Chondrocyte (in vitro differentiated cells): ENCODE measurements at regions not wholly inside any gene's neighbourhood (a gene's known extent, or its start where the extent isn't known, plus 50 kb on each side); places are given as distances from the start of the nearest gene placed in this dataset.
A peak's percentile ranks its signal among the peaks of the same experiment; 100 is the strongest.

Experiments
- DNase-seq: peaks from one replicate; pipeline ENCODE4 v3.0.0; 2021; ENCODE audit warnings: mixed read lengths, low spot score
- H3K27ac Mint-ChIP-seq: one replicate; pipeline ENCODE4 v1.8.0; 2021; ENCODE audit warnings: mild to moderate bottlenecking, moderate library complexity, mixed read lengths; ENCODE audit not compliant: unreplicated experiment
- H3K27me3 Mint-ChIP-seq: 2 replicates; pipeline ENCODE4 v1.8.0; 2021; ENCODE audit warnings: low read depth, mixed read lengths
- H3K36me3 Mint-ChIP-seq: 2 replicates; pipeline ENCODE4 v1.8.0; 2021; ENCODE audit warnings: low read depth, mixed read lengths
- H3K4me1 Mint-ChIP-seq: 2 replicates; pipeline ENCODE4 v1.8.0; 2021; ENCODE audit warnings: low read depth, mild to moderate bottlenecking, mixed read lengths
- H3K4me3 Mint-ChIP-seq: one replicate; pipeline ENCODE4 v1.8.0; 2021; ENCODE audit warnings: mild to moderate bottlenecking, moderate library complexity, mixed read lengths; ENCODE audit not compliant: unreplicated experiment
- H3K9me3 Mint-ChIP-seq: 2 replicates; pipeline ENCODE4 v1.8.0; 2021; ENCODE audit warnings: low read depth, mixed read lengths
- CTCF ChIP-seq: fragments of 200-600 bp; sonication (generic); IDR thresholded peaks from 2 replicates; pipeline ENCODE4 v1.5.0; 2021; ENCODE audit warnings: antibody characterized with exemption, mild to moderate bottlenecking, moderate library complexity

- no peaks in the 10 kb centered on the region for H3K9me3 Mint-ChIP-seq
- DNase-seq = no peak
Observed at GRCh38 chr4:7124689-7125442, 57.0 kb upstream of the GRPEL1 start.

GRCh38 chr4:7121866-7122653, 54.2 kb upstream of the GRPEL1 start:
- Mint-ChIP-seq H3K36me3 (peaks cover 4% of the 10 kb centered on the region), H3K9me3 (no peaks in the 10 kb centered on the region), H3K27ac (no peak overlapping the region), H3K4me1 (peaks cover 10% of the 10 kb centered on the region), H3K27me3 (peaks cover 41% of the 10 kb centered on the region), H3K4me3 (no peak overlapping the region)
- TF ChIP-seq CTCF = no peak
- no peak for DNase-seq

More at GRCh38 chr4:7124689-7125442, 57.0 kb upstream of the GRPEL1 start:
- Mint-ChIP-seq H3K27me3 (peaks cover 24% of the 10 kb centered on the region), H3K36me3 (no peaks in the 10 kb centered on the region), H3K4me1 (peaks cover 15% of the 10 kb centered on the region), H3K27ac (peak overlapping the region; percentile 53), H3K4me3 (no peak overlapping the region)
- TF ChIP-seq CTCF = peak; percentile 23

GRCh38 chr4:7121174-7121573, 53.3 kb upstream of the GRPEL1 start:
- peaks cover 4% of the 10 kb centered on the region for H3K36me3 Mint-ChIP-seq
- TF ChIP-seq CTCF = no peak
- H3K4me1 Mint-ChIP-seq = peaks cover 10% of the 10 kb centered on the region
- peaks cover 44% of the 10 kb centered on the region for H3K27me3 Mint-ChIP-seq
- H3K4me3 Mint-ChIP-seq = no peak overlapping the region
- no peaks in the 10 kb centered on the region for H3K9me3 Mint-ChIP-seq
- no peak for DNase-seq
- no peak overlapping the region for H3K27ac Mint-ChIP-seq

- TF ChIP-seq CTCF = no peak
- no peak overlapping the region for H3K4me3 Mint-ChIP-seq
- no peaks in the 10 kb centered on the region for H3K9me3 Mint-ChIP-seq
- no peak overlapping the region for H3K27ac Mint-ChIP-seq
- H3K4me1 Mint-ChIP-seq = peaks cover 7% of the 10 kb centered on the region
- peaks cover 49% of the 10 kb centered on the region for H3K27me3 Mint-ChIP-seq
- peaks cover 4% of the 10 kb centered on the region for H3K36me3 Mint-ChIP-seq
- DNase-seq = no peak
Observed at GRCh38 chr4:7120341-7120740, 52.5 kb upstream of the GRPEL1 start.

- no peak for TF ChIP-seq CTCF
- H3K4me3 Mint-ChIP-seq = no peak overlapping the region
- H3K27ac Mint-ChIP-seq = no peak overlapping the region
- H3K4me1 Mint-ChIP-seq = no peaks in the 10 kb centered on the region
- peaks cover 56% of the 10 kb centered on the region for H3K27me3 Mint-ChIP-seq
- peak; percentile 1 for DNase-seq
- peaks cover 4% of the 10 kb centered on the region for H3K36me3 Mint-ChIP-seq
- H3K9me3 Mint-ChIP-seq = no peaks in the 10 kb centered on the region
Observed at GRCh38 chr4:7118013-7118832, 50.4 kb upstream of the GRPEL1 start.
